PC-9 (cell line): ENCODE measurements at regions not wholly inside any gene's neighbourhood (a gene's known extent, or its start where the extent isn't known, plus 50 kb on each side); places are given as distances from the start of the nearest gene placed in this dataset.

Source experiments
- BruUV-seq: library from RNA; stranded (reverse); fragments of 400-500 nt; replicated peaks from 2 replicates; lab custom pipeline; 2021; lab: Mats Ljungman, UMichigan
- CTCF ChIA-PET: fragments of 300-600 bp; sonication (Branson Sonifier 250); formaldehyde crosslinking; loops from one replicate; lab custom pipeline; 2022; ENCODE audit warnings: antibody characterized with exemption; lab: Charles Lee
- POLR2A ChIA-PET: fragments of 300-600 bp; sonication (Branson Sonifier 250); formaldehyde crosslinking; loops from one replicate; lab custom pipeline; 2022; ENCODE audit warnings: antibody characterized with exemption; ENCODE audit not compliant: unreplicated experiment; lab: Charles Lee
- DNase-seq, 2 experiments: peaks; one replicate each; pipeline versions ENCODE4 v3.0.0 to v3.0.0-alpha.2; 2015 to 2022; ENCODE audit warnings: mixed read lengths in 1 of 2
- H2AFZ ChIP-seq: fragments of 200-600 bp; sonication (generic); 2 replicates; pipeline ENCODE4 v1.8.1; 2017; ENCODE audit warnings: antibody characterized with exemption
- H3F3A ChIP-seq: fragments of 200-600 bp; sonication (generic); 2 replicates; pipeline ENCODE4 v1.8.1; 2017; ENCODE audit warnings: antibody characterized with exemption, mild to moderate bottlenecking, low read depth; ENCODE audit not compliant: insufficient read depth
- H3K27ac ChIP-seq: fragments of 200-600 bp; sonication (generic); 2 replicates; pipeline ENCODE4 v1.6.1; 2016; ENCODE audit warnings: mixed run types
- H3K27me3 ChIP-seq: fragments of 200-600 bp; sonication (generic); 2 replicates; pipeline ENCODE4 v1.6.1; 2016; ENCODE audit warnings: low read depth, mixed run types; ENCODE audit not compliant: insufficient read depth
- H3K36me3 ChIP-seq: fragments of 200-600 bp; sonication (generic); 2 replicates; pipeline ENCODE4 v1.6.1; 2016; ENCODE audit warnings: low read depth, mixed run types
- H3K4me1 ChIP-seq: fragments of 200-600 bp; sonication (generic); replicated peaks from 2 replicates; pipeline ENCODE4 v1.6.1; 2016; ENCODE audit warnings: mixed run types; ENCODE audit not compliant: insufficient read depth
- H3K4me2 ChIP-seq: fragments of 200-600 bp; sonication (generic); 2 replicates; pipeline ENCODE4 v1.6.1; 2017; ENCODE audit warnings: mixed run types
- H3K4me3 ChIP-seq: fragments of 200-600 bp; sonication (generic); 2 replicates; pipeline ENCODE4 v1.6.1; 2016; ENCODE audit warnings: mixed run types
- H3K79me2 ChIP-seq: fragments of 200-600 bp; sonication (generic); 2 replicates; pipeline ENCODE4 v1.6.1; 2017; ENCODE audit warnings: low read depth, mixed run types
- H3K9me2 ChIP-seq: fragments of 200-600 bp; sonication (generic); 2 replicates; pipeline ENCODE4 v1.8.1; 2017; ENCODE audit warnings: mild to moderate bottlenecking; ENCODE audit not compliant: insufficient read depth
- H3K9me3 ChIP-seq: fragments of 200-600 bp; sonication (generic); 2 replicates; pipeline ENCODE4 v1.8.1; 2016; ENCODE audit warnings: low read depth; ENCODE audit not compliant: insufficient read depth
- H4K20me1 ChIP-seq: fragments of 200-600 bp; sonication (generic); 2 replicates; pipeline ENCODE4 v1.8.1; 2017; ENCODE audit not compliant: insufficient read depth
- EZH2 ChIP-seq: fragments of 200-600 bp; sonication (generic); IDR thresholded peaks from 2 replicates; pipeline ENCODE4 v1.8.0; 2017; ENCODE audit warnings: antibody characterized with exemption, low read depth
- intact Hi-C: fragments of 100-400 bp; cut with micrococcal nuclease; formaldehyde crosslinking; loops from one replicate; pipeline ENCODE4 v1.10.0; 2022; ENCODE audit not compliant: unreplicated experiment
- TF ChIP-seq, protein P1 (sequence below): fragments of 200-600 bp; sonication (generic); conservative IDR thresholded peaks from 2 replicates; pipeline ENCODE4 v1.6.1; 2017; ENCODE audit warnings: mixed run types, antibody characterized with exemption, mild to moderate bottlenecking, moderate library complexity

DNA sequence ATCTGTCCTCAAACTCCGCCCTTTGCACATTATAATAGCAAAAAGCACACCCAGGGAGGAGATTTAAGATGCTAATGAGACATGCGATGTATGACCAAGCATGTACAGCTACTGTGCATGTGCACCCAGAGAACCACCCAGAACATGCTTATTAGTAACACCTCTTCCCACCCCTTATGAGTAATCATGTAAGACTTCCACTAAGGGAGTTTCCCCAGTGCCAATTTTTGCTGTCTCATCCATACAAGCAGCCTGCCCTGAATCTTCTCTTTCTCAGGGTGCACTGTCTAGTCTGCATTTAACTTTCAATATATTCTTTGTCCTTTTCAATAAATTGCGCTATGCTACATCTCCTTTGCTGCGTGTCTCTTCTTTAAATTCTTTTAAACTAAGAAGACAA lies 830.0 kb upstream of the NOVA1 start:
- Histone ChIP-seq H3K36me3 (no peaks in the 10 kb centered on the region), H3K9me3 (no peaks in the 10 kb centered on the region), H3K27ac (peak overlapping the region; percentile 74), H4K20me1 (no peaks in the 10 kb centered on the region), H3F3A (no peaks in the 10 kb centered on the region), H3K4me2 (peak overlapping the region; percentile 46; the same call in 1 of the 2 replicates), H3K4me3 (no peak overlapping the region), H3K9me2 (no peaks in the 10 kb centered on the region), H2AFZ (peak overlapping the region; percentile 27; the same call in 1 of the 2 replicates), H3K4me1 (peaks cover 7% of the 10 kb centered on the region), H3K79me2 (no peaks in the 10 kb centered on the region), H3K27me3 (no peaks in the 10 kb centered on the region)
- BruUV-seq = no TSS peak
- CTCF ChIA-PET = no interaction called here
- TF ChIP-seq, protein P1, sequence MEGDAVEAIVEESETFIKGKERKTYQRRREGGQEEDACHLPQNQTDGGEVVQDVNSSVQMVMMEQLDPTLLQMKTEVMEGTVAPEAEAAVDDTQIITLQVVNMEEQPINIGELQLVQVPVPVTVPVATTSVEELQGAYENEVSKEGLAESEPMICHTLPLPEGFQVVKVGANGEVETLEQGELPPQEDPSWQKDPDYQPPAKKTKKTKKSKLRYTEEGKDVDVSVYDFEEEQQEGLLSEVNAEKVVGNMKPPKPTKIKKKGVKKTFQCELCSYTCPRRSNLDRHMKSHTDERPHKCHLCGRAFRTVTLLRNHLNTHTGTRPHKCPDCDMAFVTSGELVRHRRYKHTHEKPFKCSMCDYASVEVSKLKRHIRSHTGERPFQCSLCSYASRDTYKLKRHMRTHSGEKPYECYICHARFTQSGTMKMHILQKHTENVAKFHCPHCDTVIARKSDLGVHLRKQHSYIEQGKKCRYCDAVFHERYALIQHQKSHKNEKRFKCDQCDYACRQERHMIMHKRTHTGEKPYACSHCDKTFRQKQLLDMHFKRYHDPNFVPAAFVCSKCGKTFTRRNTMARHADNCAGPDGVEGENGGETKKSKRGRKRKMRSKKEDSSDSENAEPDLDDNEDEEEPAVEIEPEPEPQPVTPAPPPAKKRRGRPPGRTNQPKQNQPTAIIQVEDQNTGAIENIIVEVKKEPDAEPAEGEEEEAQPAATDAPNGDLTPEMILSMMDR = no peak
- no peak for TF ChIP-seq EZH2
- POLR2A ChIA-PET = no interaction called here
- DNase-seq = peak; percentile 2 to 36
- intact Hi-C loops = no loop called here

DNA sequence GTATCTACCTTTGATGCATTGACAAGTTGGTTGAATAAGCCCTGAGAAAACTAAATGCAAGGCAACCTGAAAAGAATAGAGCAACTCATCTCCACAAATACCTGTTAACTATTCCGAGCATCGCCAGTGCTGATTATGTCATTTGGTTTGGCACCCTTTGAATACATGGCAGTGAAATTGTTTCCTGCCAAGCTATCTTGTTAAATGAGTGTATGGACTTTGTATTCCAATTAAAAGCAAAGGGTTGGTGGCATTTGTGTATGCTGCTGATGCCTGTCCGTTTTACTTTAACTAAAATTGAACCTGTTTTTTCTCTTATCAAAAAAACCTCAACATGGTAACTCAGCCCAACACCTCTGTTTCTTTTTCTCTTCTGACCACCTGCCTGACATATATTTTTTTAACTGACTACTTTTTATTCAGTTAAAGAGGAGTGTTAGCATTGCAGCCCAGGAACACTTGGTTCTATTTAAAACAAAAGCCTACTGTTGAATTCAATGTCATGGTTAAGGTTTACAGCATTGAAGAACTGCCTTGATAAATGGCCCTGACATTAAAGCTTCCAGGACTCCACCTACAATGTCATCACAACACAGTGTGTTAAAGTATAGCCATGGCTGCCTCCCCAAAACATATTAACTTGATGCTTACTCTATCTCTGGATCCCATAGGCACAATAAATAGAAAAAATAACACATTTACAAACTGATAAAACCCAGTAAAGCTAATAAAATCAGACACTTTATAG lies 838.3 kb upstream of the NOVA1 start:
- H3K36me3 ChIP-seq = no peaks in the 10 kb centered on the region
- H3K9me3 ChIP-seq = no peaks in the 10 kb centered on the region
- no TSS peak for BruUV-seq
- no peaks in the 10 kb centered on the region for H3K27me3 ChIP-seq
- no peaks in the 10 kb centered on the region for H4K20me1 ChIP-seq
- no peak for DNase-seq
- no peaks in the 10 kb centered on the region for H3F3A ChIP-seq
- no peak overlapping the region for H3K27ac ChIP-seq
- H2AFZ ChIP-seq = no peak overlapping the region
- no peaks in the 10 kb centered on the region for H3K9me2 ChIP-seq
- POLR2A ChIA-PET = no interaction called here
- H3K4me2 ChIP-seq = no peak overlapping the region
- TF ChIP-seq, protein P1 = no peak
- TF ChIP-seq EZH2 = no peak
- intact Hi-C loops = no loop called here
- CTCF ChIA-PET = no interaction called here
- no peaks in the 10 kb centered on the region for H3K79me2 ChIP-seq
- no peaks in the 10 kb centered on the region for H3K4me1 ChIP-seq
- no peak overlapping the region for H3K4me3 ChIP-seq

GRCh38 chr14:27484633-27485032 lies 886.8 kb upstream of the NOVA1 start:
- Histone ChIP-seq H3K9me3 (no peaks in the 10 kb centered on the region), H3K79me2 (no peaks in the 10 kb centered on the region), H3F3A (no peaks in the 10 kb centered on the region), H2AFZ (no peak overlapping the region), H4K20me1 (no peaks in the 10 kb centered on the region), H3K4me1 (no peaks in the 10 kb centered on the region), H3K27ac (no peak overlapping the region), H3K9me2 (no peaks in the 10 kb centered on the region), H3K4me3 (no peak overlapping the region), H3K4me2 (no peak overlapping the region), H3K36me3 (no peaks in the 10 kb centered on the region), H3K27me3 (no peaks in the 10 kb centered on the region)
- ChIA-PET CTCF (no interaction called here), POLR2A (no interaction called here)
- BruUV-seq = no TSS peak
- no peak for TF ChIP-seq EZH2
- TF ChIP-seq, protein P1 = no peak
- no peak for DNase-seq
- intact Hi-C loops = no loop called here
